RWPE2 (cell line): ENCODE measurements at regions not wholly inside any gene's neighbourhood (a gene's known extent, or its start where the extent isn't known, plus 50 kb on each side); places are given as distances from the start of the nearest gene placed in this dataset.
A peak's percentile ranks its signal among the peaks of the same experiment; 100 is the strongest.
"Not testable (repeated sequence)": the region's sequence is repeated elsewhere in the genome, so short reads cannot be mapped to it uniquely, and the experiment has no call there.

Source experiments
- ATAC-seq: fragments of 200-7000 bp; cut with Tn5 transposase; 3 replicates; pipeline ENCODE4 v1.9.1; 2021; ENCODE audit warnings: low read depth
- DNase-seq: peaks from one replicate; pipeline ENCODE4 v3.0.0-alpha.2; 2020; ENCODE audit warnings: low spot score
- H3K27ac ChIP-seq: fragments of 450-650 bp; 2 replicates; pipeline ENCODE4 v1.5.1; 2017; ENCODE audit warnings: mild to moderate bottlenecking; ENCODE audit not compliant: poor library complexity, severe bottlenecking
- H3K27me3 ChIP-seq: fragments of 250-450 bp; sonication (Bioruptor Pico); 2 replicates; pipeline ENCODE4 v1.5.1; 2021; ENCODE audit warnings: mild to moderate bottlenecking, moderate library complexity; ENCODE audit not compliant: insufficient read depth, poor library complexity, severe bottlenecking
- H3K36me3 ChIP-seq: fragments of 250-450 bp; sonication (Bioruptor Pico); 2 replicates; pipeline ENCODE4 v1.5.1; 2020; ENCODE audit warnings: low read depth, mild to moderate bottlenecking, moderate library complexity
- H3K4me1 ChIP-seq: fragments of 250-450 bp; sonication (Bioruptor Pico); 2 replicates; pipeline ENCODE4 v1.5.1; 2021; ENCODE audit warnings: mild to moderate bottlenecking, moderate library complexity; ENCODE audit not compliant: insufficient read depth, poor library complexity, severe bottlenecking
- H3K4me3 ChIP-seq: fragments of 250-450 bp; sonication (Bioruptor Pico); 2 replicates; pipeline ENCODE4 v1.5.1; 2021; ENCODE audit warnings: mild to moderate bottlenecking, moderate library complexity; ENCODE audit not compliant: severe bottlenecking
- H3K9me3 ChIP-seq: fragments of 250-450 bp; sonication (Bioruptor Pico); 2 replicates; pipeline ENCODE4 v1.5.1; 2021; ENCODE audit warnings: mild to moderate bottlenecking, moderate library complexity; ENCODE audit not compliant: severe bottlenecking
- TF ChIP-seq, protein P1 (sequence below): fragments of 450-650 bp; IDR thresholded peaks from one replicate; pipeline ENCODE4 v1.5.1; 2017; ENCODE audit warnings: mild to moderate bottlenecking, moderate library complexity; ENCODE audit not compliant: poor library complexity, severe bottlenecking

DNA sequence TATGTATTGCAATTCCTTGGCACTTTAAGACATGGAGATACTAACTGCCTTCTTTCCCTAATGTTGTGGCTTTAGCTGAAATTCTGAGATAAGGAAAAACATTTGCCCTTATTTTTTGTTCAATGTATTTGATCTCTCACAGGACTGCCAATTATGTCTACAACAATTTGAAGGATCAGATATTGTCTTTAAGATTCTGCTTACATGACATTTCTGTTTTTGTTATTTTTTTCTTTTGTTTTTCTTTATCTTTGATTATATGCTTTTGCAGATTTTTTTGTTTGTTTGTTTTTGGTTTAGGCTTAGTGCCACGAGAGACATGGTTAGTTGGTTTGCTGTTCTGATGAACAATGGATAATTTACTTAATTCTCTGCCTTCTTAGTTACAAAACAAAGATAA is 303.3 kb downstream of the TECRL start:
- TF ChIP-seq, protein P1, sequence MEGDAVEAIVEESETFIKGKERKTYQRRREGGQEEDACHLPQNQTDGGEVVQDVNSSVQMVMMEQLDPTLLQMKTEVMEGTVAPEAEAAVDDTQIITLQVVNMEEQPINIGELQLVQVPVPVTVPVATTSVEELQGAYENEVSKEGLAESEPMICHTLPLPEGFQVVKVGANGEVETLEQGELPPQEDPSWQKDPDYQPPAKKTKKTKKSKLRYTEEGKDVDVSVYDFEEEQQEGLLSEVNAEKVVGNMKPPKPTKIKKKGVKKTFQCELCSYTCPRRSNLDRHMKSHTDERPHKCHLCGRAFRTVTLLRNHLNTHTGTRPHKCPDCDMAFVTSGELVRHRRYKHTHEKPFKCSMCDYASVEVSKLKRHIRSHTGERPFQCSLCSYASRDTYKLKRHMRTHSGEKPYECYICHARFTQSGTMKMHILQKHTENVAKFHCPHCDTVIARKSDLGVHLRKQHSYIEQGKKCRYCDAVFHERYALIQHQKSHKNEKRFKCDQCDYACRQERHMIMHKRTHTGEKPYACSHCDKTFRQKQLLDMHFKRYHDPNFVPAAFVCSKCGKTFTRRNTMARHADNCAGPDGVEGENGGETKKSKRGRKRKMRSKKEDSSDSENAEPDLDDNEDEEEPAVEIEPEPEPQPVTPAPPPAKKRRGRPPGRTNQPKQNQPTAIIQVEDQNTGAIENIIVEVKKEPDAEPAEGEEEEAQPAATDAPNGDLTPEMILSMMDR = no peak
- H3K4me1 ChIP-seq = no peaks in the 10 kb centered on the region
- H3K27me3 ChIP-seq = no peaks in the 10 kb centered on the region
- no peaks in the 10 kb centered on the region for H3K36me3 ChIP-seq
- ATAC-seq = no peak
- H3K9me3 ChIP-seq = no peaks in the 10 kb centered on the region
- DNase-seq = no peak
- no peak overlapping the region for H3K27ac ChIP-seq
- no peak overlapping the region for H3K4me3 ChIP-seq

DNA sequence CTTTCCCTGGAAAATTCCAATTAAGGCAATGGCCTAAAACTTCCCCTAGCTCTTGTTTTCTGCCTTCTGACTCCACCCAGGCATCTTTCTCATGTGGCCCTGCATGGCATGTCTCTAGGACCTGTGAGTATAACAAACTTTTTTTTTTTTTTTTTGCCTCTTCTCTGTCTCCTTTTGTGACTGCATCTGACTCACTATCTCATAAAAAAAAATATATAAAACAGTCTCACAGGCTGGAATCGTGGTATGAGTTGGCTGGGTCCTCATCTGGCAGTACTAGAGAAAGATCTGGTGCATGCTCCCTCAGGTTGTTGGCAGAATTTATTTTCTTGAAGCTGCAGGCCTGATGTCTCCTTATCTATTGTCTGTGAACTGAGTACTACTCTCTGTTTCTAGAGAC is 313.9 kb downstream of the TECRL start:
- no peak overlapping the region for H3K4me3 ChIP-seq

DNA sequence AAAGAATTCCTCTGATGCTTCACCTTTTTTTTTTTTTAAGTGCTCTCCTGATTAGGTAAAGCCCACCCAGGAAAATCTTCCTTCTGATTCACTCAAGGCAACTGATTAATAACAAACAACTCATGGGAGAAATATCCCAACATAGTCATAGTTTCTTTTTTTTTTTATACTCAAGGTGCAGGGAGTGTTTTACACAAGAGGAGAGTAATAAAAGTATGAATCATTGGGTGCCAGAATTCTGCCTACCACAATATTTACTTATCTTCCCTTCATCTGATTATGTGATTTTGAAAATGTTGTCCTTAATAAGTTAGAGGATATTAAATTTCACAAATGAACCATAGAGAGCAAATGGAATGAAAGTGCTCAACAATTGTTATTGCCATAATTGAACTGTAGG is 329.9 kb downstream of the TECRL start:
- H3K36me3 ChIP-seq = no peaks in the 10 kb centered on the region
- no peaks in the 10 kb centered on the region for H3K27me3 ChIP-seq
- ATAC-seq (peak; percentile 67), DNase-seq (no peak)
- H3K27ac ChIP-seq = no peak overlapping the region
- TF ChIP-seq, protein P1 = no peak
- no peaks in the 10 kb centered on the region for H3K4me1 ChIP-seq
- H3K9me3 ChIP-seq = no peaks in the 10 kb centered on the region
- H3K4me3 ChIP-seq = no peak overlapping the region

More for the DNA sequence above, 313.9 kb downstream of the TECRL start:
- Histone ChIP-seq H3K9me3 (no peaks in the 10 kb centered on the region), H3K27ac (no peak overlapping the region), H3K4me1 (no peaks in the 10 kb centered on the region), H3K36me3 (no peaks in the 10 kb centered on the region), H3K27me3 (no peaks in the 10 kb centered on the region)
- no peak for ATAC-seq
- no peak for DNase-seq
- TF ChIP-seq, protein P1 = no peak

DNA sequence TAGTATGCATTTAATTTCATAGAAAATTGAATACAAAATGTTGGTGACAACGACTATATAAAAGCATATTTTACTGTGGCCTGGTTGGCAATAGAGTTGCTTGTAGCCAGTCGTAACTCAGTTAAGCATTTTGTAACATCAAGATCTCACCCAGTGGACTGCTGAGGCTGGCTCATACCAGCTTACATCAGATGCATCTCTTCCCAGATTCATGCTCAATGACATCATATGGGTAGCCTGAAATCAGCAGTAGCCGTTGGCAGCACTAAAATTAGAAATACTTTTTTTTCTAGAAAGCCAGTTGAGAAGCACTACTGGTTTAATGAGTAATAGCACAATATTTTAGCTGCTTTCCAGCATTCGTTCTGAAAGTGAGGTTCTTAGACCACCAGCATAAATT is 341.2 kb downstream of the TECRL start:
- DNase-seq = no peak
- Histone ChIP-seq H3K36me3 (no peaks in the 10 kb centered on the region), H3K4me1 (no peaks in the 10 kb centered on the region), H3K9me3 (no peaks in the 10 kb centered on the region), H3K27ac (no peak overlapping the region), H3K4me3 (no peak overlapping the region), H3K27me3 (no peaks in the 10 kb centered on the region)
- TF ChIP-seq, protein P1 = no peak
- ATAC-seq = no peak

DNA sequence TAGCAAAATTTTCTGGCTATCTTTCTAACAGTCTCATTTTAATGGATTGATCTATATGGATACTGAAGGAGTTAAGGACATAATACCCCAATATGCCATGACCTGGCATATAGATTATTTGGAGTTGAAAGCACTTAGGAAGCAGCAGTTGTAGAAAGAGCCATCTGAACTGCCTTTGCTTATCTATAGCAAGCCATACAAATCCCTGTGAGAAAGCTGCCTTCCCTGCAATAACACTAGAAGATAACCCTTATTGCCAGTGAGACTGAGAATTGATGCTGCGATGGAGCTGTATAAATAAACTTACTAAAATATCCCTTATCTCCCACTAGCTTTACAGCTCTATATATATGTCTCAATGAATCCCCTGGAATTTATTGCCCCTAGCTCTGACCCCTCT is 346.3 kb downstream of the TECRL start:
- no peak overlapping the region for H3K4me3 ChIP-seq
- no peak for DNase-seq
- H3K36me3 ChIP-seq = no peaks in the 10 kb centered on the region
- no peaks in the 10 kb centered on the region for H3K9me3 ChIP-seq
- TF ChIP-seq, protein P1 = no peak
- no peak for ATAC-seq
- no peaks in the 10 kb centered on the region for H3K4me1 ChIP-seq
- no peak overlapping the region for H3K27ac ChIP-seq
- H3K27me3 ChIP-seq = no peaks in the 10 kb centered on the region

DNA sequence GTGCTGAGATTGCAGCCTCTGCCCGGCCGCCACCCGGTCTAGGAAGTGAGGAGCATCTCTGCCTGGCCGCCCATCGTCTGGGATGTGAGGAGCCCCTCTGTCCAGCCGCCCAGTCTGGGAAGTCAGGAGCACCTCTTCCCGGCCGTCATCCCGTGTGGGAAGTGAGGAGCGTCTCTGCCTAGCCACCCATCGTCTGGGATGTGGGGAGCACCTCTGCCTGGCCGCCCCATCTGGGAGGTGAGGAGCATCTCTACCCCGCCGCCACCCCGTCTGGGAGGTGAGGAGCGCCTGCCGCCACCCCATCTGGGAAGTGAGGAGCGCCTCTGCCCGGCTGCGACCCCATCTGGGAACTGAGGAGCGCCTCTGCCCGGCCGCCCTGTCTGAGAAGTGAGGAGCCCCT is 372.2 kb downstream of the TECRL start:
- not testable (repeated sequence) for H3K4me1 ChIP-seq, H3K9me3 ChIP-seq, H3K27ac ChIP-seq, H3K36me3 ChIP-seq, ATAC-seq, H3K4me3 ChIP-seq, DNase-seq, H3K27me3 ChIP-seq
